ENCODE measurements at regions not wholly inside any gene's neighbourhood (a gene's known extent, or its start where the extent isn't known, plus 50 kb on each side); places are given as distances from the start of the nearest gene placed in this dataset.

GRCh38 chr9:18138656-18139055, 335.3 kb upstream of the ADAMTSL1 start:
- DNase-seq (ENCODE audit: low read depth in 4 of 4, low spot score in 1 of 4), result no peak

- DNase-seq (ENCODE audit: low read depth in 4 of 4, low spot score in 1 of 4), result no peak
Measured at GRCh38 chr9:18141681-18142080, 332.3 kb upstream of the ADAMTSL1 start.

DNA sequence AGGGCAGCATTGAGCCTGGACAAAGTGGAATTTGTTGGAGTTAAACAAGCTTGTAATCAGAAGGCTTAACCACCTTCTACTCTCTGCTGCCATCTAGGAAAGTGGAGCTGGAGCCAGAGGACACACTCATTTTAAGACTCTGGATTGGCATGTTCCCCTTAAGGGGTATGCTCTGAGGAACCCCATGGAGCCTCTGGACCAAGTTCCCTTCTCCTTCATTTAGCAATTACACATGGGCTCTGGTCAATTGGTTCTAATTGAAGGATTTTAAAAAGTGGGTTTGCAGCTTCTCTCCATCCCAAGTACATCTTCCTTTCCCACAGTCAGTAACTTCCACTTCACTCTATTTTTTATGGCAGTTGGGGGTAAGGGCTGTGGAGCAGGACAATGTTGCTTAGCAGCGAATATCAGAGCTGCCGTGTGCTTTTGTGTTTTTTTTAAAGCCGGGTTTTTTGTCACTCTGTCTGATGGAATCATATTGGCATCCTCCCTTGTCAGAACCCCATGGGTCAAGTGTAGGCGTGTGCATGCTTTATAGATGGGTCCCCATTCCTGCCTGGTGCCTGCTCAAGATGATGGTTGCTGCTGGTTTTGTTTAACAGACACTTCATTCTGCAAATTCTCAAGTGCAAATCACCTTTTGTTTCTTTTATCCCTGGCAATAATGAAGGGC, 330.7 kb upstream of the ADAMTSL1 start:
- no peak for DNase-seq (ENCODE audit: low read depth in 4 of 4, low spot score in 1 of 4)

DNA sequence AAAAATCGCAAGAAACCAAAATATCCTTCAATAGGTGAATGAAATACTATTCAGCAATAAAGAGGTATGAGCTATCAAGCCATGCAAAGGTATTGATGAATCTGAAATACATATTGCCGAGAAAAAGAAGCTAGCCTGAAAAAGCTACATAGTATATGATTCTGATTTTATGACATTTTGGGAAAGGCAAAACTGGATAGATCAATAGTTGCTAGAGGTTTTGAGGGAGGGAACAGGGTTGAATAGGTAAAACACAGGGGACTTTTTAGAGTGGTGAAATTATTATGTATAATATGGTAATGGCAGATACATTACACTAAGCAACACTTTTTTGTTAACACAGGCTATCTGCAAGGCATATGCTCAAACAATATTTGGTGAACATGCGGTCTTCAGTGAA, 327.6 kb upstream of the ADAMTSL1 start:
- no peak for DNase-seq (ENCODE audit: low read depth in 4 of 4, low spot score in 1 of 4)

DNA sequence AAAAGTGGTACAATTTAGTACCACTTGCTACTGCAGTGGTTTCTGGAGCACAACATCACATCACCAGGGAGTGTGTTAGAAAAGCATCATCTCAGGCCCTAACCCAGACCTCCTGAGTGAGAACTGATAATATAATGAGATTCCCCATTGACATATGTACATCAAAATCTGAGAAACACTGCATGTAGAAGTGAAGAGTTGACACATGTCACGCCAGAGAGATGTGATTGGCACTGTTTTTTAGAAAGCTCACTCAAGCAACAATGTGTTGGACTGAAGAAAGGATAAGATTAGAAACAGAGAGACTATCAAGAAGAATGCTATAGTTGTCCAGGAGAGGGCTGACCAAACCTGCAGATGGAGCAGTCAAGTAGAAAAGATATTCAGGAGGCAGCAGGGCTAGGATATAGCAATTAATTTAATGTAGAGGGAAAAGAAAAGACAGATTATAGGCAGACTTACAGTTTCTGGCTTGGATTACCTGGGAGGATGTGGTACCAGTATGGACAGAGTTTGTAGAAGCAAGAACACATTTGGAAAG, 324.4 kb upstream of the ADAMTSL1 start:
- DNase-seq (ENCODE audit: low read depth in 4 of 4, low spot score in 1 of 4), result no peak

GRCh38 chr9:18154661-18155060, 319.3 kb upstream of the ADAMTSL1 start:
- no peak for DNase-seq (ENCODE audit: low read depth in 4 of 4, low spot score in 1 of 4)

DNA sequence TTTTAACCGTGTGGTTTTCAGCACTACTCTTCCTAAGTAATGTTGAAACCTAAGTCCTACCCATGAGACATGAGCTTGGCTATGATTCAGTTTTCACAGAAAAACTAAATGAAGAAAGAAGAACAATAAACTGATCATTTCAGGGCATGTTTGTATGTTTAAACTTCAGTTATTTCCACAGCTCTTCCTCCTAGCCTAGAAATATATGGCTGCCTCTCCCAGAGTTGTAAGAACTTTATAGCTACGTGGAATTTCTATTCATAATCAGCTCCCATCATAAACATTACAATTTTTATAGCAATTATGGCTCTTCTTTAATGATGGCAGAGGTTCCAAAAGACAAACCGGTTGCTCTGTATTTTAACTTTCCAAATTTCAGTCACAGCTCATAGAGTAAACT, 314.7 kb upstream of the ADAMTSL1 start:
- DNase-seq (ENCODE audit: low read depth in 4 of 4, low spot score in 1 of 4), result no peak

GRCh38 chr9:18163146-18163545, 310.8 kb upstream of the ADAMTSL1 start:
- DNase-seq (ENCODE audit: low read depth in 4 of 4, low spot score in 1 of 4), result no peak

DNA sequence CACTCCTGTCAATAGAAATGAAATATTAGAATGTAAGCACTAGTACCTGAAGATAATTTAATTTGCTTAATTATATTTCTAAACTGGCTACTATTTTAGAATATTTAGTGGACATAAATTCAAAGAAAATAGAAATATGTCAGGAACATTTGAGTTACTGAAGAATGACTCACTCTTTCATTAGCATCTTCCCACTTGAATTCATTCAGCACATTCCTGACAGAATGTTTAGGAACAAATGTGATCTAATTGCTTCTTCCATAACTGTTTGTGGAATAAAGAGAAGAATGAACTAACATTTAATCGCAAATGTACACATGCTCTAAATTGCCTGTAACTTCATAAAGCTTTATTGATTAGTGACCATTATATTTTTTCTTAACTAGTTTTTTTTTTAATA, 306.2 kb upstream of the ADAMTSL1 start:
- DNase-seq (ENCODE audit: low read depth in 4 of 4, low spot score in 1 of 4), result no peak

DNA sequence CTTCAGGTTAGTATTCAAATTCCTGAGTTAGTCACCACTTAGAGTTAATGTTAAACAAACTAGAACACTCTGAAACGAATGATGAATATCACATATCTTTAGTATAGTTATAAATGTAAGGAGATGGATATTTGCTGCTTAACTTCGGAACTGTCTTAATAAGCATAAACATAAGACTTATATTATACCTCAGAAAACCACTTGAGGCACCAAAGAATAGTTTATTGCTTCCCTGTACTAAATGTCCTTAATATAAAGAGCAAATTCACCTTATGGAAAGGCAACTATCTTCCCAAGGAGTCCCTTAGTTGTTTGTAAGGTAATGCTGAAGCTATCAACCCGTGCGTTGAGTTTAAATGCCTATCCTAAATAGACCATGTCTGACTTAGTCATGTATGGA, 300.0 kb upstream of the ADAMTSL1 start:
- DNase-seq (ENCODE audit: low read depth in 4 of 4, low spot score in 1 of 4), result no peak

GRCh38 chr9:18182636-18183035, 291.3 kb upstream of the ADAMTSL1 start:
- DNase-seq (ENCODE audit: low read depth in 4 of 4, low spot score in 1 of 4), result no peak

- no peak for DNase-seq (ENCODE audit: low read depth in 4 of 4, low spot score in 1 of 4)
Measured at GRCh38 chr9:18183974-18184373, 290.0 kb upstream of the ADAMTSL1 start.

GRCh38 chr9:18184401-18184800, 289.6 kb upstream of the ADAMTSL1 start:
- no peak for DNase-seq (ENCODE audit: low read depth in 4 of 4, low spot score in 1 of 4)

DNA sequence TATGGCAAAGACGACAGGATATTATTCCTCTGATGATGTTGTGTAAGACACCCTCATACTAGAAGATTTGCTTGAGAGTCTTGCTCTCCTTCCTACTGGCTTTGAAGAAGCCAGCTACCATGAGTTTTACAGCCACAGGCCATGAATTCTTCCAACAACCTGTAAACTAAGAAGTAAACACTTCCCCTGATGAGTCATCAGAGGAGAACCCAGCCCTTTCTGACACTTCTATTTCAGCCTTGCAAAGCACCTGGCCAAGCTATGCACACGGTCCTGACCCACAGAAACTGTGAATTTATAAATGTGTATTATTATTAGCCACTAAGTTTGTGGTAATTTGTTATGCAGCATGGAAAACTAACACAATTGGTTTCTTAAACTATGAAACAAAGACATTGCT, 288.8 kb upstream of the ADAMTSL1 start:
- no peak for DNase-seq (ENCODE audit: low read depth in 4 of 4, low spot score in 1 of 4)

DNA sequence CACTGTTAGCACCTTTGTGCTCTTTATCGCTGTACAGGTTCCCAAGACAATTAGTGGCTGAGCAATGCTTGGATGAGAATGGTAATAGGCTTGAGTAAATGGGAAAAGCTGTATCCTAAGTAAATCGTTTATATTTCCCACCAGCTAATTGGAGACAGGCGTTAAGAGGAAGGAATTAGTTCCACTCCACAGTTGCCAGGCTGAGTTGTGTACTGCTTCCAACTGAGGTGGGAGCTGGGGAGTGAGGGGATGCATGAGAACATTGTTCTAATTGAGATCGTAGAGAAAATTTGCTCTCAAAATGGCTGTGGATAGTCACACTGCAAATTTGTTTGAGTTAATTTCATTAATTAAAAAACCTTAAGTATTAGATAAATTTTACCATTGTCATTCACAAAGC, 285.0 kb upstream of the ADAMTSL1 start:
- DNase-seq (ENCODE audit: low read depth in 4 of 4, low spot score in 1 of 4), result no peak

DNA sequence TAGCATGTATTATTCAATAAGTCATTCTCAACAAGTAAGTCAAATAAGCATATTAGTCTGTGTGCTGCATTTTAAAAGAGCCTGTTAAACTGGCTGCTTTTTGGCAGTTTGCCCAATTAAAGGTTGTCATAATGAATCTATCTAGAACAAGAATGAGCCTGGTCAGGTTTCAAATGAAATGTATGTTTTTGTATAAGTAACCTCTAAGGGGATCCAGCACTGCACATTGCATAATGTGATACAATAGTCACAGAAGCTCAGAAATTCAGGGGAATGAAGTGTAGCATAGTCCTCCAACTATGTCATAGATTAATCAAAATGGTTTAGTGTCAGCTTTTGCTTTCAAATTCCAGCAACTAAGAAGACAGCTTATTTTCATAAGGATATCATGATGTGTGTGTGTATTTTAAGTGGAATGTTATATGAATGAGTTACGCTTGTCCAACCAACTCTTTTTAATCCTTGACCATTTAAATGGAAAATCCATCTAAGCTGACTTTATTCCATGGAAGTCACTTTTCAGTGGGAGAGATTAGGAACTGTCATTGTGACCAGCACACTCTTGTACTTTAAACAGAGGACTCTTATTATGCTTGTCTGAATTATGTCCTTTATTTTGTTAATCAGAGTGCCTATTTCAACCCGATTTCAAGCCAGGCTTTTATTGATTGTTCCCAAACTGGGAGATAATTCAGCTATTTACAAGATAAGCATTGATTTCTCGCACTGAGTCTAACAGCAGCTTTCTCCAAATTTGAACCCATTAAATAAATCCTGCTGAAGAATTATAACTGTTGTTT, 283.9 kb upstream of the ADAMTSL1 start:
- DNase-seq (ENCODE audit: low read depth in 4 of 4, low spot score in 1 of 4), result no peak

GRCh38 chr9:18190671-18191374, 283.1 kb upstream of the ADAMTSL1 start:
- no peak for DNase-seq (ENCODE audit: low read depth in 4 of 4, low spot score in 1 of 4)

- DNase-seq (ENCODE audit: low read depth in 4 of 4, low spot score in 1 of 4), result no peak
Measured at GRCh38 chr9:18194316-18194715, 279.6 kb upstream of the ADAMTSL1 start.

- no peak for DNase-seq (ENCODE audit: low read depth in 4 of 4, low spot score in 1 of 4)
Measured at GRCh38 chr9:18195223-18195622, 278.7 kb upstream of the ADAMTSL1 start.

GRCh38 chr9:18202924-18203323, 271.0 kb upstream of the ADAMTSL1 start:
- DNase-seq (ENCODE audit: low read depth in 4 of 4, low spot score in 1 of 4), result no peak

DNA sequence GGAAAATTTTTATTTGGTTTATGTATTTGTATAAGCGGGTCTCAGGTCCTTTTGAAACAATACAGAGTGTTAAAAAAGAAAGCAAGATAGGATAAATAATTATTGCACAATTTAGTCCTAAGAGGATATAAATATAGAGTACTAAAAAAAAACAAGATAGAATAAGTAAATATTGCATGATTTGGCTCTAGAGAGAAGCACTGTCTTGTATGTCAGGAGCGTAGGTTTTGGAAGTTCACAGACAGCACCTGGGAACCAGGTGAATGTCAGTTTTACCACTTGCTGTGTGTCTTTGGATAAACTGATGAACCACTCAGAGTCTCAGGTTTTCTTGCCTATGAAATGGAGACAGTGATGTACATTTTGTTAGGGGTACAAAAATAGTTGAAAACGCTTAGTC, 266.2 kb upstream of the ADAMTSL1 start:
- DNase-seq (ENCODE audit: low read depth in 4 of 4, low spot score in 1 of 4), result no peak
